ENCODE measurements at regions not wholly inside any gene's neighbourhood (a gene's known extent, or its start where the extent isn't known, plus 50 kb on each side); places are given as distances from the start of the nearest gene placed in this dataset.

- no peak for DNase-seq (ENCODE audit: extremely low read depth, low read depth)
- no peak for TF ChIP-seq CTCF (IDR thresholded peaks at IDR 0.05; ENCODE audit: low read depth, low read length, missing control alignments)
- no peak overlapping the region for H3K4me3 ChIP-seq (replicated peaks; ENCODE audit: low read depth, low read length)
Observed at GRCh38 chr5:44574678-44575077, 185.5 kb upstream of the FGF10 start.

- DNase-seq (ENCODE audit: extremely low read depth, low read depth): no peak
- no peak for TF ChIP-seq CTCF (IDR thresholded peaks at IDR 0.05; ENCODE audit: low read depth, low read length, missing control alignments)
- H3K4me3 ChIP-seq (replicated peaks; ENCODE audit: low read depth, low read length): no peak overlapping the region
Observed at GRCh38 chr5:44568519-44568918, 179.3 kb upstream of the FGF10 start.

GRCh38 chr5:44565902-44566301 lies 176.7 kb upstream of the FGF10 start:
- no peak for TF ChIP-seq CTCF (IDR thresholded peaks at IDR 0.05; ENCODE audit: low read depth, low read length, missing control alignments)

GRCh38 chr5:44565360-44565759 lies 176.1 kb upstream of the FGF10 start:
- no peak for DNase-seq (ENCODE audit: extremely low read depth, low read depth)
- TF ChIP-seq CTCF (IDR thresholded peaks at IDR 0.05; ENCODE audit: low read depth, low read length, missing control alignments): no peak
- H3K4me3 ChIP-seq (replicated peaks; ENCODE audit: low read depth, low read length): no peak overlapping the region

More at GRCh38 chr5:44565902-44566301, 176.7 kb upstream of the FGF10 start:
- no peak for DNase-seq (ENCODE audit: extremely low read depth, low read depth)
- no peak overlapping the region for H3K4me3 ChIP-seq (replicated peaks; ENCODE audit: low read depth, low read length)

- DNase-seq (ENCODE audit: extremely low read depth, low read depth): no peak
- no peak overlapping the region for H3K4me3 ChIP-seq (replicated peaks; ENCODE audit: low read depth, low read length)
- no peak for TF ChIP-seq CTCF (IDR thresholded peaks at IDR 0.05; ENCODE audit: low read depth, low read length, missing control alignments)
Observed at GRCh38 chr5:44546286-44546685, 157.1 kb upstream of the FGF10 start.

- no peak for DNase-seq (ENCODE audit: extremely low read depth, low read depth)
- no peak for TF ChIP-seq CTCF (IDR thresholded peaks at IDR 0.05; ENCODE audit: low read depth, low read length, missing control alignments)
Observed at GRCh38 chr5:44543511-44543910, 154.3 kb upstream of the FGF10 start.

GRCh38 chr5:44542470-44542869 lies 153.2 kb upstream of the FGF10 start:
- no peak for TF ChIP-seq CTCF (IDR thresholded peaks at IDR 0.05; ENCODE audit: low read depth, low read length, missing control alignments)
- H3K4me3 ChIP-seq (replicated peaks; ENCODE audit: low read depth, low read length): no peak overlapping the region
- no peak for DNase-seq (ENCODE audit: extremely low read depth, low read depth)

More at GRCh38 chr5:44543511-44543910, 154.3 kb upstream of the FGF10 start:
- H3K4me3 ChIP-seq (replicated peaks; ENCODE audit: low read depth, low read length): no peak overlapping the region
